Activated naive CD4-positive, alpha-beta T cell treated with anti-CD3 and anti-CD28 coated beads for 36 hours (primary cell): ENCODE measurements at regions not wholly inside any gene's neighbourhood (a gene's known extent, or its start where the extent isn't known, plus 50 kb on each side); places are given as distances from the start of the nearest gene placed in this dataset.

Experiments used
- CTCF ChIA-PET: fragments of 350-600 bp; sonication (Branson Sonifier 250); formaldehyde crosslinking; loops from one replicate; lab custom pipeline; 2021; ENCODE audit warnings: antibody characterized with exemption; lab: Charles Lee
- DNase-seq: peaks from one replicate; pipeline ENCODE4 v3.0.0-alpha.2; 2020
- H3K27ac Mint-ChIP-seq: one replicate; pipeline ENCODE4 v1.8.0; 2021; ENCODE audit warnings: mild to moderate bottlenecking, mixed read lengths
- H3K27me3 Mint-ChIP-seq: one replicate; pipeline ENCODE4 v1.8.0; 2021; ENCODE audit warnings: low read depth, mixed read lengths
- H3K36me3 Mint-ChIP-seq: one replicate; pipeline ENCODE4 v1.8.0; 2021; ENCODE audit warnings: low read depth, mixed read lengths
- H3K4me1 Mint-ChIP-seq: one replicate; pipeline ENCODE4 v1.8.0; 2021; ENCODE audit warnings: low read depth, mixed read lengths
- H3K4me3 Mint-ChIP-seq: one replicate; pipeline ENCODE4 v1.8.0; 2021; ENCODE audit warnings: mild to moderate bottlenecking, moderate library complexity, mixed read lengths
- H3K9me3 Mint-ChIP-seq: one replicate; pipeline ENCODE4 v1.8.0; 2021; ENCODE audit warnings: mixed read lengths
- intact Hi-C: fragments of 100-400 bp; cut with micrococcal nuclease; formaldehyde crosslinking; loops from one replicate; pipeline ENCODE4 v1.15.1; 2023

DNA sequence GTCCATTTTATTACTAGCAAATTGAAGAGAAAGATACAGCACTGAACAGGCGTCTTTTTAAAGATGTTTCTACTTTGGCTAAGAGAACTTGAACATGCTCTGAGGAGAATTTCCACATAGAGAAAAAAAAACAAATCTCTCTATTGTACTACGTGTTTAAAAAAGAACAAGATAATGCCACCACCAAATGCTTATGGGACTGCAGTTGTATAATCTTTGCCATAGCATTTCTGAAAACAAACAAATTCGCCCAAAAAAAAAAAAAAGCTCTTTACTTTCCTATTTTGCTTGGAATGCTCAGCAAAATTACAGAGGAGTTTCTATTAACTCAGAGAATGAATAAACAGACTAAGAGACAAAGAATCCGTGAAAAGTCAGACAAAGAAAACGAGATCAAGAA, 114.2 kb downstream of the CNTN3 start:
- no peaks in the 10 kb centered on the region for H3K4me1 Mint-ChIP-seq
- no peak for DNase-seq
- intact Hi-C loops = no loop called here
- H3K36me3 Mint-ChIP-seq = no peaks in the 10 kb centered on the region
- no peak overlapping the region for H3K27ac Mint-ChIP-seq
- H3K4me3 Mint-ChIP-seq = no peak overlapping the region
- CTCF ChIA-PET = no interaction called here
- no peaks in the 10 kb centered on the region for H3K27me3 Mint-ChIP-seq
- H3K9me3 Mint-ChIP-seq = peaks cover 6% of the 10 kb centered on the region

- DNase-seq = no peak
Observed at GRCh38 chr3:74491874-74492273, 122.6 kb downstream of the CNTN3 start.

DNA sequence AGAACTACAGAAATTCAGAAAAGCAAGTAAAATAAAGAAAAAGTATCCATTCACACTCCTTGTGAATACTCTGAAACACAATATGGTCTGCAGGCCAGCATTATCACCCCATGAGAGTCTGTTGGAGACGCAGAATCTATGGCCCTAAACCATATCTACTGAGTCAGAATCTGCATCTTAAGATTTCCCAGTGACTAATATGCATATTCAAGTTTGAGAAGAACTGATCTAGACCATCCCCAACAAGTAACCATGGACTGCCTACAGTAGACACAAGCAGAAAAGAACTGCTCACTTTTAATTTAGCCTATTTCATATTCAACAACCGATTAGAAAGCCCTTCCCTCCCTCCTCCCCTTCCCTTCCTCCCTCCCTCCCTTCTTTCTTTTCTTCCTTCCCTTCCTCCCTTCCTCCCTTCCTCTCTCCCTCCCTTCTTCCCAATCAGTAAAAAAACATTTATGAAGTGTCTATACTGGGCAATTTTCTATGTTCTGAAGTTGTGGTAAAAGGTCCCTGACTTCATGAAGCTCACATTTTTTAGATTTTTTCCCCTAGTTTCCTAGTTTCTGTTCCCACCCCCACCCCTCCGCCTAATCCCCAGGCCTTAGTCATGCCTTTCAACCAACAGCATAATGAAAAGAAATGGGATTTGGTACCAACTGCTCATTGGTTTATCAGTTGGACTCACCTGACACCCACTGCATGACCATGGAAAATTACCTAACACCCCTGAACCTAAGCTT, 125.2 kb downstream of the CNTN3 start:
- H3K4me1 Mint-ChIP-seq = no peaks in the 10 kb centered on the region
- CTCF ChIA-PET = no interaction called here
- no peak for DNase-seq
- H3K36me3 Mint-ChIP-seq = no peaks in the 10 kb centered on the region
- H3K4me3 Mint-ChIP-seq = no peak overlapping the region
- intact Hi-C loops = no loop called here
- no peak overlapping the region for H3K27ac Mint-ChIP-seq
- H3K9me3 Mint-ChIP-seq = peaks cover 4% of the 10 kb centered on the region
- H3K27me3 Mint-ChIP-seq = no peaks in the 10 kb centered on the region

More at GRCh38 chr3:74491874-74492273, 122.6 kb downstream of the CNTN3 start:
- intact Hi-C loops = no loop called here
- Mint-ChIP-seq H3K27ac (no peak overlapping the region), H3K4me1 (no peaks in the 10 kb centered on the region), H3K4me3 (no peak overlapping the region), H3K36me3 (no peaks in the 10 kb centered on the region), H3K9me3 (peaks cover 2% of the 10 kb centered on the region), H3K27me3 (no peaks in the 10 kb centered on the region)
- CTCF ChIA-PET = no interaction called here

DNA sequence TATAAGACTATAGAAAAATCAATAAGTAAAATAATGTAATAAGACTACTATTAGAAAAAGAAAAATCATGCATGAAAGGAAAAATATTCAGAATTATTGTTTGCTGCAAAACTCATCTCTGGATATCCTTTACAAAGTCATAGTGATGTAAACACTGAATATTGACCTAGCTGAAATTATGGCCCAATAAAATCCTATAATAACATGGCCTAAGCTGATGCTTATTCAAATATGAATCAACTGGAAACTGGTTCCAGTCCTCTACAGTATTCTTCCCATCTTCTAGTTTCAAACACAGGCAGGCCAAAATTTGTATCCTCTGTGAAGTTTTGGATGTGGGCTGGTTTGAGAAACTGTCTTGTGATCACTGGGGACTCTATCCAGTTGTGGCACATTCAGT, 134.5 kb downstream of the CNTN3 start:
- no peaks in the 10 kb centered on the region for H3K4me1 Mint-ChIP-seq
- no peaks in the 10 kb centered on the region for H3K27me3 Mint-ChIP-seq
- H3K9me3 Mint-ChIP-seq = peaks cover 10% of the 10 kb centered on the region
- no peak for DNase-seq
- no peaks in the 10 kb centered on the region for H3K36me3 Mint-ChIP-seq
- H3K4me3 Mint-ChIP-seq = no peak overlapping the region
- CTCF ChIA-PET = no interaction called here
- H3K27ac Mint-ChIP-seq = no peak overlapping the region
- intact Hi-C loops = no loop called here

DNA sequence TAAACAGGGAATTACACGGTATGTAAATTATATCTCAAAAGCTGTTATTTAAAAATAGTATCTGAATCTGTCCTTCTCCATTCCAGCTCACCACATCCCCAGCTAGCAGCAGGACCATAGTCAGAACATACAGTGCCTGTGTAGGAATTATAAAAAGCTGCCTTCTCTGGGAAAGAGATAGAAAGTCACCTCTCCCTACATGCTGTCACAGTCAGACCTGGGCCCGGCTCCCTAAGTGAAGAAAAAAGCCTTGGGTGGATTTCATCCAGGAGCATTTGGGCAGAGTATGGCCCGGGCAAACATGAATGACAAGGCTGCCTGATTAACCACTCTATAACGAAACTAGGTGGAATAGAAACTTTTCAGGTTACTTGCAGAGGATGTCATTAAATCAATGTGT, 144.1 kb downstream of the CNTN3 start:
- intact Hi-C loops = no loop called here
- CTCF ChIA-PET = no interaction called here

GRCh38 chr3:74469713-74470112, 144.7 kb downstream of the CNTN3 start:
- H3K4me1 Mint-ChIP-seq = no peaks in the 10 kb centered on the region
- H3K27ac Mint-ChIP-seq = no peak overlapping the region
- intact Hi-C loops = no loop called here
- H3K4me3 Mint-ChIP-seq = no peak overlapping the region
- no peaks in the 10 kb centered on the region for H3K27me3 Mint-ChIP-seq
- no peak for DNase-seq
- CTCF ChIA-PET = no interaction called here
- H3K9me3 Mint-ChIP-seq = peaks cover 4% of the 10 kb centered on the region
- no peaks in the 10 kb centered on the region for H3K36me3 Mint-ChIP-seq

More for the DNA sequence above, 144.1 kb downstream of the CNTN3 start:
- Mint-ChIP-seq H3K27me3 (no peaks in the 10 kb centered on the region), H3K4me1 (no peaks in the 10 kb centered on the region), H3K27ac (no peak overlapping the region), H3K36me3 (no peaks in the 10 kb centered on the region), H3K9me3 (peaks cover 4% of the 10 kb centered on the region), H3K4me3 (no peak overlapping the region)
- DNase-seq = no peak

GRCh38 chr3:74469151-74469550, 145.3 kb downstream of the CNTN3 start:
- Mint-ChIP-seq H3K4me3 (no peak overlapping the region), H3K9me3 (peaks cover 4% of the 10 kb centered on the region), H3K4me1 (no peaks in the 10 kb centered on the region), H3K27ac (no peak overlapping the region), H3K36me3 (no peaks in the 10 kb centered on the region), H3K27me3 (no peaks in the 10 kb centered on the region)
- CTCF ChIA-PET = no interaction called here
- intact Hi-C loops = no loop called here
- no peak for DNase-seq

GRCh38 chr3:74465715-74466410, 148.6 kb downstream of the CNTN3 start:
- Mint-ChIP-seq H3K27me3 (no peaks in the 10 kb centered on the region), H3K36me3 (no peaks in the 10 kb centered on the region), H3K9me3 (peaks cover 8% of the 10 kb centered on the region), H3K4me3 (no peak overlapping the region), H3K4me1 (no peaks in the 10 kb centered on the region), H3K27ac (no peak overlapping the region)
- CTCF ChIA-PET = no interaction called here
- intact Hi-C loops = no loop called here
- DNase-seq = no peak

DNA sequence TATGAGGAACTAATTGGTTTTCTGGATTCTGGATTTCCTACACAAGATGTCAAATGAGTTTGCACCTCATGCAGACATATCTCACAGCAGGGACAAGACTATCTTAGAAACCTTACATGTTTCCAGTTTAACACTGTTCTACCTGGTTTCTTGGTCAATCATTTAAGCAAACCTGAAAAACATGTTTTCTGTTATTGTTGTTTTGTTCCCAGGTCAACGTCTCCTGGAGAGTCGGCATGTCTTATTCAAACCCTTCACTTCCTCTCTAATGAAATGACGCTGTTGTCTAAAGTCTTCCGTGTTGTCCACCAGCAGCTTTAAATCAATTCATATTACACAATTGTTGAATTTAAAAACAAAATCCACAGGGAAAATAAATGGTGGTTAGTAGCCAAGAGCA, 150.9 kb downstream of the CNTN3 start:
- CTCF ChIA-PET = no interaction called here
- H3K4me3 Mint-ChIP-seq = no peak overlapping the region

GRCh38 chr3:74456166-74456565, 158.3 kb downstream of the CNTN3 start:
- DNase-seq = no peak
- Mint-ChIP-seq H3K4me1 (no peaks in the 10 kb centered on the region), H3K9me3 (peaks cover 8% of the 10 kb centered on the region), H3K36me3 (no peaks in the 10 kb centered on the region), H3K27me3 (no peaks in the 10 kb centered on the region), H3K27ac (no peak overlapping the region), H3K4me3 (no peak overlapping the region)
- intact Hi-C loops = no loop called here
- CTCF ChIA-PET = interaction anchor here (0.7 kb wide), 1 partner anchor 331 kb away, joined by 3 read pairs; no protein-coding TSS in a partner anchor

More for the DNA sequence above, 150.9 kb downstream of the CNTN3 start:
- Mint-ChIP-seq H3K36me3 (no peaks in the 10 kb centered on the region), H3K4me1 (no peaks in the 10 kb centered on the region), H3K27ac (no peak overlapping the region), H3K27me3 (no peaks in the 10 kb centered on the region), H3K9me3 (peaks cover 9% of the 10 kb centered on the region)
- no peak for DNase-seq
- intact Hi-C loops = no loop called here

DNA sequence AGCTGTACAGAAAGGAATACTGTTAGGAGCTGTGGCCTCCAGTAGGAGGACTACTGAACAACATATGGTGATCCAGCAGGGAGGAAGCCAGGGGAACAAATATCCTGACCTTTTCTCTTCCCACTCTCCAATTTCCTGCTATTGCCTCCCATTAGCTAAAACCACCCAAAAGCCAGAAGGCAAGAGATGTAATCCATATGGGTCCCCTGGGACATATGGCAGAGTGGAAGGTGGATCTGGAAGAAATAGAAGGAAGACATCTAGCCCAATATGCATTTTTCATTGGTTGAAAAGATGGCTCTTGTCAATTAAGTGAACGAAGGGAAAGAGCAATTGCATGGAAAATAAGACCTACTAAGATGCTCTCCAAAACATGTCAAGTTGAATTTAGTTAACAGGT, 167.2 kb downstream of the CNTN3 start:
- H3K36me3 Mint-ChIP-seq = no peaks in the 10 kb centered on the region
- no peaks in the 10 kb centered on the region for H3K27me3 Mint-ChIP-seq
- no peak for DNase-seq
- no peaks in the 10 kb centered on the region for H3K4me1 Mint-ChIP-seq
- intact Hi-C loops = no loop called here
- CTCF ChIA-PET = no interaction called here
- peaks cover 8% of the 10 kb centered on the region for H3K9me3 Mint-ChIP-seq
- H3K27ac Mint-ChIP-seq = no peak overlapping the region
- H3K4me3 Mint-ChIP-seq = no peak overlapping the region

- Mint-ChIP-seq H3K27me3 (no peaks in the 10 kb centered on the region), H3K9me3 (peaks cover 6% of the 10 kb centered on the region), H3K4me1 (no peaks in the 10 kb centered on the region), H3K36me3 (no peaks in the 10 kb centered on the region), H3K27ac (no peak overlapping the region), H3K4me3 (no peak overlapping the region)
- no peak for DNase-seq
- intact Hi-C loops = no loop called here
- CTCF ChIA-PET = no interaction called here
Observed at GRCh38 chr3:74445541-74445940, 168.9 kb downstream of the CNTN3 start.

DNA sequence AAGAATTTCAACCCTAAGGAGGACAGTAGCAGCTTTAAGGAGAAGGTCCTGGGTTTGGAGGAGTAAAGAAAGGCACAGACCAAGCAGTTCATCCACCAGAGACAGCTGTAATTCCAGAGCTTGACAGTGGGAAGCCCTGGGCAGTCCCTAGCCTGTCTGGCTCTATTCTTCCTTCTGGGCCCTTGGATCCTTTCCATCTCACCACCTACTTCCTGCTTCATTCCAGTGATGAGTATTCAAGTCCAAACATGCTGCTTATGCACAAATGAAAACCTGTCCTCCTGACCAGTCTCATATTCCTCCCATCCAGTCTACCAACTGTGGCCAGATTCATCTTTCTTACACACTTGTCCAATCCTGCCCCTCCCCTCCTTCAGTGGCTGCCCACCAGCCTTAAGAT, 171.4 kb downstream of the CNTN3 start:
- intact Hi-C loops = no loop called here

More for the DNA sequence above, 171.4 kb downstream of the CNTN3 start:
- Mint-ChIP-seq H3K9me3 (peaks cover 6% of the 10 kb centered on the region), H3K27me3 (no peaks in the 10 kb centered on the region), H3K27ac (no peak overlapping the region), H3K4me3 (no peak overlapping the region), H3K4me1 (no peaks in the 10 kb centered on the region), H3K36me3 (no peaks in the 10 kb centered on the region)
- CTCF ChIA-PET = no interaction called here
- no peak for DNase-seq
